BE2C (cell line): ENCODE measurements at regions not wholly inside any gene's neighbourhood (a gene's known extent, or its start where the extent isn't known, plus 50 kb on each side); places are given as distances from the start of the nearest gene placed in this dataset.
"Not testable (repeated sequence)": the region's sequence is repeated elsewhere in the genome, so short reads cannot be mapped to it uniquely, and the experiment has no call there.

Experiments
- DNase-seq: peaks from one replicate; pipeline ENCODE4 v3.0.0-alpha.2; 2020
- H3K27me3 ChIP-seq: fragments of 250-450 bp; sonication (Bioruptor Pico); 2 replicates; pipeline ENCODE4 v1.5.1; 2020; ENCODE audit warnings: mild to moderate bottlenecking
- H3K36me3 ChIP-seq: fragments of 250-450 bp; sonication (Bioruptor Pico); 2 replicates; pipeline ENCODE4 v1.5.1; 2020; ENCODE audit warnings: mild to moderate bottlenecking
- H3K4me1 ChIP-seq: fragments of 250-450 bp; sonication (Bioruptor Pico); 2 replicates; pipeline ENCODE4 v1.5.1; 2020
- H3K4me3 ChIP-seq: 2 replicates; pipeline ENCODE4 v1.5.1; 2011; ENCODE audit warnings: low read depth, low read length
- H3K9me3 ChIP-seq: fragments of 250-450 bp; sonication (Bioruptor Pico); 2 replicates; pipeline ENCODE4 v1.5.1; 2020
- TF ChIP-seq, protein P1 (sequence below): IDR thresholded peaks from 2 replicates; pipeline ENCODE4 v1.5.1; 2012; ENCODE audit warnings: mild to moderate bottlenecking, low read depth, low read length

- not testable (repeated sequence) for H3K4me1 ChIP-seq, H3K9me3 ChIP-seq, DNase-seq, H3K36me3 ChIP-seq, H3K27me3 ChIP-seq, H3K4me3 ChIP-seq
Measured at GRCh38 chr15:20009619-20010018, 532.0 kb downstream of the GOLGA6L6 start.

DNA sequence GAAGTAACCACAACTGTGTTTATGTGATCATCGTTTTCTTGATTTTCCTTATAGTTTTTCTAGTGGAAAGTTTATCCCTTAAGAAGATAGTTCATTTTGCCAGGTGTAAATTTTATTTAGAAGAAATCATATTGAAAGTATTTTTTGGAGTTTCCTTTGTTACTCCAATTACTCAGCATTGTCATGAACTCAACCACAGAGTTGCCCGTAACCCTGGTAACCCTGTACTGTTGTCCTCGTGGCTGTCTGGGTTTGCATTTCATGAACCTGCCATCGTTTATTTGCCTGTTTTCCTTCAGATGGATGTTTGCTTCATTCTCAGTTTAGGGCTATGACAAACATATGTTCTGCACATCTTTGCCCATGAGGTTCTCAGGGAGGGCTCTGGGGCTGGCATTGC, 534.3 kb downstream of the GOLGA6L6 start:
- not testable (repeated sequence) for H3K4me3 ChIP-seq, DNase-seq, H3K27me3 ChIP-seq, H3K36me3 ChIP-seq, H3K4me1 ChIP-seq, H3K9me3 ChIP-seq

- not testable (repeated sequence) for H3K27me3 ChIP-seq, H3K4me3 ChIP-seq, H3K9me3 ChIP-seq, H3K4me1 ChIP-seq, DNase-seq, H3K36me3 ChIP-seq
Measured at GRCh38 chr15:20003471-20003870, 538.1 kb downstream of the GOLGA6L6 start.

DNA sequence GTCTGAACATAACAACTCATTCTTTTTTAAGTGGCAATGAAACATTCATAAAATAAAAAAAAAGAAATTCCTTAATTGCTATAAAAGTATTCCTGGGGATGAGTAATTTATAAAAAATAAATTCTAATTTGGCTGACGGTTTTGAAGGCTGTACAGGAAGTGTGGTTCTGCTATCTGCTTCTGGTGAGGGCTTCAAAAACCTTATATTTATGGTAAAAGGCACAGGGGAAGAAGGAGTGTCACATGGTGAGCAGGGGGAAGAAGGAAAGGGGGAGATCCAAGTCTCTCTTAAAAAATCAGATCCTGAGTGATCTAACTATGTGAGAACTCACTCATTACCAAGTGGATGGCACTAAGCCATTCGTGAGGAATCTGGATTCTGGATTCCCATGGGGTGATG, 539.0 kb downstream of the GOLGA6L6 start:
- not testable (repeated sequence) for H3K9me3 ChIP-seq, H3K36me3 ChIP-seq, H3K27me3 ChIP-seq, H3K4me3 ChIP-seq, DNase-seq, H3K4me1 ChIP-seq

- not testable (repeated sequence) for H3K4me3 ChIP-seq, DNase-seq, H3K4me1 ChIP-seq, H3K27me3 ChIP-seq, H3K36me3 ChIP-seq, H3K9me3 ChIP-seq
Measured at GRCh38 chr15:19996574-19997194, 544.9 kb downstream of the GOLGA6L6 start.

DNA sequence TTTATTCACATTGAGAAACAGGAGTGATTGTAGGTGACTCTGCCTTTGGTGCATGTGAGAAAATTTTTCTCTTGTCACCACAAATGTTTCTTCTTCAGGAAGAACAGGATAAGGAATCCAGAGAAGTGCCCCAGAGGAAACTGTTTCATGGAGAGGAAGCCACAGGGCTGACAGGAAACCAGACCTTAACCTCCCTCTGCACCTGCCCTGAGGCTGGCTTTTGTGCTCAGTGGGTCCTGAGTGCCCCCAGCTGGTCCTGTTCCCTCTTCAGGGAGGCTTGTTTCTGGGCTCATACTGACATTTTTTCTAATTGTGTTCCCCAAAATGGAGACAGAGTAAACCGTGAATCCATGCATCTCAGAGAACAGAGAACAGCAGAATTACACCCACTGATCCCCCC, 546.3 kb downstream of the GOLGA6L6 start:
- not testable (repeated sequence) for DNase-seq, H3K27me3 ChIP-seq, H3K9me3 ChIP-seq, H3K4me1 ChIP-seq, H3K36me3 ChIP-seq, H3K4me3 ChIP-seq

GRCh38 chr15:19992428-19992827, 549.2 kb downstream of the GOLGA6L6 start:
- H3K9me3 ChIP-seq: no peaks in the 10 kb centered on the region
- no peak overlapping the region for H3K4me3 ChIP-seq
- no peak for DNase-seq
- H3K36me3 ChIP-seq: no peaks in the 10 kb centered on the region
- TF ChIP-seq, protein P1, sequence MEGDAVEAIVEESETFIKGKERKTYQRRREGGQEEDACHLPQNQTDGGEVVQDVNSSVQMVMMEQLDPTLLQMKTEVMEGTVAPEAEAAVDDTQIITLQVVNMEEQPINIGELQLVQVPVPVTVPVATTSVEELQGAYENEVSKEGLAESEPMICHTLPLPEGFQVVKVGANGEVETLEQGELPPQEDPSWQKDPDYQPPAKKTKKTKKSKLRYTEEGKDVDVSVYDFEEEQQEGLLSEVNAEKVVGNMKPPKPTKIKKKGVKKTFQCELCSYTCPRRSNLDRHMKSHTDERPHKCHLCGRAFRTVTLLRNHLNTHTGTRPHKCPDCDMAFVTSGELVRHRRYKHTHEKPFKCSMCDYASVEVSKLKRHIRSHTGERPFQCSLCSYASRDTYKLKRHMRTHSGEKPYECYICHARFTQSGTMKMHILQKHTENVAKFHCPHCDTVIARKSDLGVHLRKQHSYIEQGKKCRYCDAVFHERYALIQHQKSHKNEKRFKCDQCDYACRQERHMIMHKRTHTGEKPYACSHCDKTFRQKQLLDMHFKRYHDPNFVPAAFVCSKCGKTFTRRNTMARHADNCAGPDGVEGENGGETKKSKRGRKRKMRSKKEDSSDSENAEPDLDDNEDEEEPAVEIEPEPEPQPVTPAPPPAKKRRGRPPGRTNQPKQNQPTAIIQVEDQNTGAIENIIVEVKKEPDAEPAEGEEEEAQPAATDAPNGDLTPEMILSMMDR: no peak
- no peaks in the 10 kb centered on the region for H3K4me1 ChIP-seq
- H3K27me3 ChIP-seq: no peaks in the 10 kb centered on the region

- no peaks in the 10 kb centered on the region for H3K27me3 ChIP-seq
- no peaks in the 10 kb centered on the region for H3K36me3 ChIP-seq
- DNase-seq: no peak
- no peaks in the 10 kb centered on the region for H3K4me1 ChIP-seq
- H3K9me3 ChIP-seq: no peaks in the 10 kb centered on the region
- TF ChIP-seq, protein P1: no peak
- H3K4me3 ChIP-seq: no peak overlapping the region
Measured at GRCh38 chr15:19988094-19988660, 553.4 kb downstream of the GOLGA6L6 start.

DNA sequence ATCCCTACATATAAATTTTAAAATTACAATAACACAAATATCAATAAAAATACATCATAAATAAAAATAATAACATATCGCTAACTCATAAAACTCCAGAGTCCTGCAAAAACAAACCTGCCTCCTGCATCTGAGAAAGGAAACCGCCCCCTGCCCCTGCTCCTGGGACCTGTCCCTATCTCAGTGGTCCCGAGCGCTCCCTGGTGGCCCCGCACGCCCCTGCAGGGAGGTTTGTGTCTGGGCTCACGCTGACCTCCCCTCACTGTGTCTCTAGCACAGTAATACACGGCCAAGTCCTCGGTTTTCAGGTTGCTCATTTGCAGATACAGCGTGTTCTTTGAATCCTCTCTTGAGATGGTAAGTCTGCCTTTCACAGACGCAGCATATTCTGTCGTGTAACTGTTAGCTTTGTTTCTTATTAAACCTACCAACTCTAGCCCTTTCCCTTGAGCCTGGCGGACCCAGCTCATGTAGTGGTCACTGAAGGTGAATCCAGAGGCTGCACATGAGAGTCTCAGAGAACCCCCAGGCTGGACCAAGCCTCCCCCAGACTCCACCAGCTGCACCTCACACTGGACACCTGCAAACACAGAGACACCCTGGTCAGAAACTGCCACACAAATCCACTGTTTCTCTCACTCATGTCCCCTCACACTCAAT, 554.1 kb downstream of the GOLGA6L6 start:
- peak; percentile 50 for DNase-seq
- H3K4me1 ChIP-seq: no peaks in the 10 kb centered on the region
- TF ChIP-seq, protein P1: peak; percentile 38
- no peaks in the 10 kb centered on the region for H3K9me3 ChIP-seq
- H3K4me3 ChIP-seq: no peak overlapping the region
- H3K36me3 ChIP-seq: no peaks in the 10 kb centered on the region
- H3K27me3 ChIP-seq: no peaks in the 10 kb centered on the region
